NCI-H2081 treated with DMSO at 0.1 percent for 48 hours (cell line): ENCODE measurements at regions not wholly inside any gene's neighbourhood (a gene's known extent, or its start where the extent isn't known, plus 50 kb on each side); places are given as distances from the start of the nearest gene placed in this dataset.
"Not testable (repeated sequence)": the region's sequence is repeated elsewhere in the genome, so short reads cannot be mapped to it uniquely, and the experiment has no call there.

ENCODE experiments used
- DNase-seq: peaks from one replicate; lab custom pipeline; 2025; lab: John Stamatoyannopoulos, UW

GRCh38 chr2:122539311-122539710 lies 783.9 kb downstream of the TSN start:
- no peak for DNase-seq

- no peak for DNase-seq
Observed at GRCh38 chr2:122539920-122540319, 784.5 kb downstream of the TSN start.

- DNase-seq: no peak
Observed at GRCh38 chr2:122542236-122542635, 786.8 kb downstream of the TSN start.

GRCh38 chr2:122542646-122543045 lies 787.2 kb downstream of the TSN start:
- DNase-seq: no peak

- no peak for DNase-seq
Observed at GRCh38 chr2:122543815-122544214, 788.4 kb downstream of the TSN start.

- DNase-seq: no peak
Observed at GRCh38 chr2:122545821-122546220, 790.4 kb downstream of the TSN start.

GRCh38 chr2:122562775-122563174 lies 807.3 kb downstream of the TSN start:
- DNase-seq: no peak

- no peak for DNase-seq
Observed at GRCh38 chr2:122563781-122564180, 808.3 kb downstream of the TSN start.

GRCh38 chr2:122564843-122565242 lies 809.4 kb downstream of the TSN start:
- no peak for DNase-seq

- DNase-seq: no peak
Observed at GRCh38 chr2:122565364-122565763, 809.9 kb downstream of the TSN start.

GRCh38 chr2:122570641-122571040 lies 815.2 kb downstream of the TSN start:
- DNase-seq: no peak

GRCh38 chr2:122571471-122571870 lies 816.0 kb downstream of the TSN start:
- not testable (repeated sequence) for DNase-seq

GRCh38 chr2:122575076-122575475 lies 819.6 kb downstream of the TSN start:
- no peak for DNase-seq

- no peak for DNase-seq
Observed at GRCh38 chr2:122583159-122583917, 827.9 kb downstream of the TSN start.

GRCh38 chr2:122590524-122590923 lies 835.1 kb downstream of the TSN start:
- DNase-seq: no peak

- no peak for DNase-seq
Observed at GRCh38 chr2:122595065-122595464, 839.6 kb downstream of the TSN start.

GRCh38 chr2:122596598-122596997 lies 841.1 kb downstream of the TSN start:
- no peak for DNase-seq

GRCh38 chr2:122598784-122599183 lies 843.3 kb downstream of the TSN start:
- DNase-seq: no peak

- no peak for DNase-seq
Observed at GRCh38 chr2:122610948-122611609, 855.6 kb downstream of the TSN start.

- DNase-seq: no peak
Observed at GRCh38 chr2:122622934-122623333, 867.5 kb downstream of the TSN start.

GRCh38 chr2:122627388-122627787 lies 871.9 kb downstream of the TSN start:
- DNase-seq: no peak

- DNase-seq: no peak
Observed at GRCh38 chr2:122634256-122634655, 878.8 kb downstream of the TSN start.

- DNase-seq: no peak
Observed at GRCh38 chr2:122634920-122635319, 879.5 kb downstream of the TSN start.

GRCh38 chr2:122635686-122636085 lies 880.2 kb downstream of the TSN start:
- DNase-seq: no peak
